HFF-Myc (cell line): ENCODE measurements at regions not wholly inside any gene's neighbourhood (a gene's known extent, or its start where the extent isn't known, plus 50 kb on each side); places are given as distances from the start of the nearest gene placed in this dataset.
"Not testable (repeated sequence)": the region's sequence is repeated elsewhere in the genome, so short reads cannot be mapped to it uniquely, and the experiment has no call there.

Experiments used
- DNase-seq: peaks from one replicate; pipeline ENCODE4 v3.0.0-alpha.2; 2011; ENCODE audit warnings: low read depth; ENCODE audit errors: extremely low read depth
- H3K4me3 ChIP-seq: replicated peaks from 2 replicates; pipeline ENCODE4 v1.5.1; 2011; ENCODE audit warnings: low read depth, mild to moderate bottlenecking, control low read depth, low read length
- CTCF ChIP-seq: IDR thresholded peaks from 2 replicates; pipeline ENCODE4 v1.5.1; 2012; ENCODE audit warnings: mild to moderate bottlenecking, low read depth, low read length, control low read depth; ENCODE audit errors: missing control alignments

DNA sequence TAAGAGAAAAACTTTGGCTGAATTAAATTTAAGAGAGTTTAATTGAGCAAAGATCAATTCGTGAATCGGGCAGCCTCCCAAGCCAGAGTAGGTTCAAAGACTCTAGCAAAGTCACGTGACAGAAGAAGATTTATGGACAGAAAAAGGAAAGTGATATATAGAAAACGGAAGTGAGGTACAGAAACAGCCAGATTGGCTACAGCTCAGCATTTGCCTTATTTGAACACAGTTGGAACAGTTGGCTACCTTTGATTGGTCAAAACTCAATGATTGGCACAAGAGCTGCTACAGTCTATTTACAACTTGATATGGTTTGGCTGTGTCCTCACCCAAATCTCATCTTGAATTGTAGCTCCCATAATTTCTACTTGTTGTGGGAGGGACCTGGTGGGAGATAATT is 102.6 kb downstream of the PLG start:
- no peak for DNase-seq
- TF ChIP-seq CTCF, result no peak
- H3K4me3 ChIP-seq, result no peak overlapping the region

DNA sequence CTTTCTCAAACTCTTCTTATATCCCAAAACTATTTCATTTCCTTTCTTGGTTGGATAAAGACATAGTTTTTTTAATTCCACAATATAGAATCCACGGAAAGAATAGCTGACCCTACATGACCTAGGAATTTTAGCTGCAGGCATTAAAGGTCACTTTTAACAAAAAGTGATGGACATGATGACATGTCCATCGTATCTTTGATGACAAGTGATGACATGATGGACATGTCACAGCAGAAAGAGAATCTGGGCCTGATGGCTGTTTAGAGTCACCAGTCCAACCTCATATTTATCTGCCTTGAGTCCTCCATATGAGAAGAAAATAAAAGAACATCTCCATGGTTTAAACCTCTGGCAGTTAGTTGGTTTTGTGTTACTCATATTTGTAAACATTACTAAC is 106.2 kb downstream of the PLG start:
- no peak for DNase-seq
- no peak overlapping the region for H3K4me3 ChIP-seq
- no peak for TF ChIP-seq CTCF

DNA sequence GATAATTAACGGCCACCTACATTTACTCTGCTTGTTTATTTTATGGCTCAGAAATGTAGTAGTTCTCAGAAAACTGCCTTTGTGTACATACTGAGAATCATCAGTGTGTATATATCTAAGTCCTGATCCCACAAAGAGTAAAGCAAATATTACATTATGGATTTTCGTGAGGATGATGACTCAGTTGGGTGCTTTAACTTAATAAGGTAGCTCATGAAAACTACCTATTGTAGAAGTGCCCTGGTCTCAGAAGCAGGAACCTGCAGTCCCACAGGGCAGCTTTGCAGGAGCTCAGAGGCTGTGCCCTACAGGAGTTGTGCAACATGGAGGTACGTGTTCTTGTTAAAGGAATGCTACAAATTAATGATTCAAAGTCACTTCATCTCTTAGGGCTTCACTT is 108.2 kb downstream of the PLG start:
- no peak overlapping the region for H3K4me3 ChIP-seq
- no peak for TF ChIP-seq CTCF
- no peak for DNase-seq

GRCh38 chr6:160812097-160812496 is 110.1 kb downstream of the PLG start:
- DNase-seq, result no peak
- no peak overlapping the region for H3K4me3 ChIP-seq
- TF ChIP-seq CTCF, result no peak

DNA sequence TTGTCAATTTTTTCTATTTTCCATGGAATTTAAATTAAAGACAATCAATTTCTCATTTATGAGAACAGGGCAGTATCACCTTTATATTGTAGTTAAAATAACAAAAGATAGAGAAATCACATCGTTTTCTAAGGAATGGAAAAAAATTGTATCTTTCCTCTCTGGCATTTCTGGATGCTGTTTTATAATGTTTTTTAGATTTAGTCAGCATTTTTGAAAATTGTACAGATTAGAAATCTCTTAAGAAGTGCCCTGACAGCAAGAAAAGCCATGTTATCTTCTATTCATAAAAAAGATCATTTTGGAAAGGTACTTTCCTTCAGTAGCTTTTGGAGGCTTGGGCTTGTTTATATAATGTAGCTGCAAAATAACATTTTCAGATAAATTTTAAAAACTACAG is 116.9 kb downstream of the PLG start:
- no peak for DNase-seq
- no peak for TF ChIP-seq CTCF
- H3K4me3 ChIP-seq, result no peak overlapping the region

DNA sequence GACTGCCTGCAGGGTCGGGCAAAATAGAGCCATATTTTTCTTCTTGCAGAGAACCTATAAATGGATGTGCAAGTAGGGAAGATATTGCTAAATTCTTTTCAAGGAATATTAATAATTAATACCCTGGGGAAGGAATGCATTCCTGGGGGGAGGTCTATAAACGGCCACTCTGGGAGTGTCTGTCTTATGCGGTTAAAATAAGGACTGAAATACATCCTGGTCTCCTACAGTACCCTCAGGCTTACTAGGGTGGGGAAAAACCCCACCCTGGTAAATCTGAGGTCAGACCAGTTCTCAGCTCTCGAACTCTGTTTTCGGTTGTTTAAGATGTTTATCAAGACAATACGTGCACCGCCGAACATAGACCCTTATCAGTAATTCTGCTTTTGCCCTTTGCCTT is 118.6 kb downstream of the PLG start:
- not testable (repeated sequence) for H3K4me3 ChIP-seq, DNase-seq

GRCh38 chr6:160831739-160832138 is 129.7 kb downstream of the PLG start:
- TF ChIP-seq CTCF, result no peak
- no peak overlapping the region for H3K4me3 ChIP-seq
- DNase-seq, result no peak
